GM12891 (cell line): ENCODE measurements at regions not wholly inside any gene's neighbourhood (a gene's known extent, or its start where the extent isn't known, plus 50 kb on each side); places are given as distances from the start of the nearest gene placed in this dataset.

Experiments used
- PAX5 ChIP-seq: IDR thresholded peaks from 2 replicates; pipeline ENCODE4 v1.6.1; 2011; ENCODE audit warnings: low read length, moderate library complexity, mild to moderate bottlenecking; ENCODE audit not compliant: insufficient read depth, severe bottlenecking
- POLR2A ChIP-seq: IDR thresholded peaks from 2 replicates; pipeline ENCODE4 v1.6.1; 2011; ENCODE audit warnings: low read depth, low read length, control low read depth
- POLR2AphosphoS5 ChIP-seq: IDR thresholded peaks from 2 replicates; pipeline ENCODE4 v1.6.1; 2011; ENCODE audit warnings: low read depth, low read length, control low read depth
- SPI1 ChIP-seq: IDR thresholded peaks from 2 replicates; pipeline ENCODE4 v1.6.1; 2011; ENCODE audit warnings: low read depth, low read length, control low read depth
- TAF1 ChIP-seq: IDR thresholded peaks from 2 replicates; pipeline ENCODE4 v1.6.1; 2011; ENCODE audit warnings: low read depth, low read length, control low read depth

DNA sequence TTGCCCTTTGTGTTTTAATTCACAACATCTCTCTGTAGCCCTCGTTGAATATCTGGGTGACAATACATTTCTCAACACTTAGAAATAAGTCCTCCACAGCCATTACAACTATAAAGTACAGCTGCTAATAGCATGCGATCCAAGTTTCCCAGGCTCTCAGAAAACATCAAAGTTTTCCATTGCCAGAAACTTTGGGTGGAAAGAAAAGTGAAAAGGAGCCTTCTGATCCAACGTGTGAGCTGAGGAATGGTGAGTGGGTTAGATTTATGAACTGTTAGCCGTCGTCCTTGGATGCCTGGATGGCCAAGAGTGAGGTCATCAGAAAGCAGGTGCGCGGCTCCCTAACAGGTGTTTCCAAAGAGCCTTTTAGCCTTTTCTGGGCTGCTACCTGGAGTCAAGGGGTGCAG is 258.0 kb downstream of the PMP22 start:
- TF ChIP-seq POLR2A, result no peak
- TF ChIP-seq POLR2AphosphoS5, result no peak
- TF ChIP-seq PAX5, result no peak
- no peak for TF ChIP-seq TAF1
- TF ChIP-seq SPI1, result no peak
